ENCODE measurements at regions not wholly inside any gene's neighbourhood (a gene's known extent, or its start where the extent isn't known, plus 50 kb on each side); places are given as distances from the start of the nearest gene placed in this dataset.

- TF ChIP-seq EP300 (IDR thresholded peaks at IDR 0.05) (no peak), POLR2AphosphoS5 (IDR thresholded peaks at IDR 0.05) (no peak), CTCF (IDR thresholded peaks at IDR 0.05) (no peak), POLR2A (IDR thresholded peaks at IDR 0.05) (no peak)
These were observed 684.0 kb downstream of the NCAM2 start for GRCh38 chr21:21682172-21682571.

Data from suprapubic skin (tissue), 4 donors.